ENCODE measurements at regions not wholly inside any gene's neighbourhood (a gene's known extent, or its start where the extent isn't known, plus 50 kb on each side); places are given as distances from the start of the nearest gene placed in this dataset.

DNA sequence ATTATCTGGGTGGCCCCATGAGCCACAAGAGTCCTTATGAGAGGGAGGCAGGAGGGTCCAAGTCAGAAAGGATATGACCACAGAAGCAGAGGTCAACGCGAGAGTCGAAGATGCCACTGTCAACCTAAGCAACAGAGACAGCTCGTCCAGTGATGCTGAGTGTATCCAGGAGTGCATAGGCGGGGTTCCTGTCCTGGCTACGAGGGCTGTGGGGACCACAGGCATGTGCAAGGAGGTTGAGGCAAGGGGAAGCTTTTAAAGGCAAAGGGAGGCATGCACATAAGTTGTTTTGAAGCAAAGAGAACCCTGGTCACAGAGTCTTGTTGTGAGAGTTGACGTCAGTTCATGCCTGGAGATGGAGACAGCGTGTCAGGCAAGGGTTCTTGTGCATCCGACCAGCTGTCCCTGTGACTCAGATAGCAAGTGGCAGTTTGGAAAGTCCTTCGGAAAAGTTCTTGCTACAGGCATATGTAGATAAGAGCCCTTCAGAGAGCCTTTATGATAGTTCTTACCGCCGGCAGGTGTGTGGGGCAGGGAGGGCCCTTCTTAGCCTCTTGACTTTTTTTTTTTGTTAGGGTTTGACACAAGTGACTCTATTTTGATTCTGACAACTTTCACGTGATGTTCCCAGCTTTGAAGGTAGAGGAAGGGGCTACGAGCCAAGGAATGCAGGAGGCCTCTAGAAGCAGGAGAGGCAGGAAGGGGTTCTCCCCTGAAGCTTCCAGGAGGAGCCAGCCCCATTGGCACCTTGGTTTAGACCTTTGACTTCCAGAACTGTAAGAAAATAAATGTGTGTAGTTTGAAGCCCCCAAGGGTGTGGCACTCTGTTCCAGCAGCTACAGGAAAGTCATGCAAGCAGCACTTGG lies 66.0 kb upstream of the FCN1 start:
- Histone ChIP-seq H3K27ac (peak overlapping the region; percentile 75), H3K36me3 (no peaks in the 10 kb centered on the region), H3K9me3 (ENCODE audit: severe bottlenecking) (peaks cover 8% of the 10 kb centered on the region), H3K27me3 (ENCODE audit: insufficient read depth, low read depth, severe bottlenecking) (no peaks in the 10 kb centered on the region), H3K4me3 (ENCODE audit: low read depth, low read length) (no peak overlapping the region)
- TF ChIP-seq, protein P1, sequence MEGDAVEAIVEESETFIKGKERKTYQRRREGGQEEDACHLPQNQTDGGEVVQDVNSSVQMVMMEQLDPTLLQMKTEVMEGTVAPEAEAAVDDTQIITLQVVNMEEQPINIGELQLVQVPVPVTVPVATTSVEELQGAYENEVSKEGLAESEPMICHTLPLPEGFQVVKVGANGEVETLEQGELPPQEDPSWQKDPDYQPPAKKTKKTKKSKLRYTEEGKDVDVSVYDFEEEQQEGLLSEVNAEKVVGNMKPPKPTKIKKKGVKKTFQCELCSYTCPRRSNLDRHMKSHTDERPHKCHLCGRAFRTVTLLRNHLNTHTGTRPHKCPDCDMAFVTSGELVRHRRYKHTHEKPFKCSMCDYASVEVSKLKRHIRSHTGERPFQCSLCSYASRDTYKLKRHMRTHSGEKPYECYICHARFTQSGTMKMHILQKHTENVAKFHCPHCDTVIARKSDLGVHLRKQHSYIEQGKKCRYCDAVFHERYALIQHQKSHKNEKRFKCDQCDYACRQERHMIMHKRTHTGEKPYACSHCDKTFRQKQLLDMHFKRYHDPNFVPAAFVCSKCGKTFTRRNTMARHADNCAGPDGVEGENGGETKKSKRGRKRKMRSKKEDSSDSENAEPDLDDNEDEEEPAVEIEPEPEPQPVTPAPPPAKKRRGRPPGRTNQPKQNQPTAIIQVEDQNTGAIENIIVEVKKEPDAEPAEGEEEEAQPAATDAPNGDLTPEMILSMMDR (IDR thresholded peaks at IDR 0.05; ENCODE audit: low read depth, low read length): peak; percentile 49
- peak; percentile 49 for DNase-seq

GRCh38 chr9:134984372-134985265 lies 66.9 kb upstream of the FCN1 start:
- TF ChIP-seq, protein P1 (IDR thresholded peaks at IDR 0.05; ENCODE audit: low read depth, low read length): no peak
- Histone ChIP-seq H3K36me3 (no peaks in the 10 kb centered on the region), H3K4me3 (ENCODE audit: low read depth, low read length) (no peak overlapping the region), H3K9me3 (ENCODE audit: severe bottlenecking) (peaks cover 9% of the 10 kb centered on the region), H3K27ac (peak overlapping the region; percentile 28), H3K27me3 (ENCODE audit: insufficient read depth, low read depth, severe bottlenecking) (no peaks in the 10 kb centered on the region)
- peak; percentile 61 for DNase-seq

DNA sequence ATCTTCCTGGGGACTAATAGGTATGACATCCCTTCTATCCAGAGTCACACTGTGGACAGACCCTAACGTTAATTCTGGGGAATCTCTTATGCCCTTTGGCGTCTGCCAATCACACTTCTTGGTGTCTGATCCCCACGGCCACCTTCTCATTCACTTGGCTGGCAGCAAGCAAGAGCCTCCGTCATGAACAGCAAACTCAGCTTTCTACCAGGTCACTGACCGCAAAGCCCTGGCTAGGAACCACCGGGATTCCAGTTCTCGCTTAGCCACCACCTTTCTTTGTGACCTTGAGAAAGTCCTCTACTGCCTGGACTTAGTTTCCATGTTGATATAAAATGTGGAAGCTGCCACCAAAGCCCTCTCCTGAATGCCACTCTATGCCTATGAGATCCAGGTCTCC lies 67.7 kb upstream of the FCN1 start:
- no peak for DNase-seq
- Histone ChIP-seq H3K36me3 (no peaks in the 10 kb centered on the region), H3K4me3 (ENCODE audit: low read depth, low read length) (no peak overlapping the region), H3K27me3 (ENCODE audit: insufficient read depth, low read depth, severe bottlenecking) (no peaks in the 10 kb centered on the region), H3K27ac (peak overlapping the region; percentile 28), H3K9me3 (ENCODE audit: severe bottlenecking) (peaks cover 12% of the 10 kb centered on the region)
- TF ChIP-seq, protein P1 (IDR thresholded peaks at IDR 0.05; ENCODE audit: low read depth, low read length): no peak

DNA sequence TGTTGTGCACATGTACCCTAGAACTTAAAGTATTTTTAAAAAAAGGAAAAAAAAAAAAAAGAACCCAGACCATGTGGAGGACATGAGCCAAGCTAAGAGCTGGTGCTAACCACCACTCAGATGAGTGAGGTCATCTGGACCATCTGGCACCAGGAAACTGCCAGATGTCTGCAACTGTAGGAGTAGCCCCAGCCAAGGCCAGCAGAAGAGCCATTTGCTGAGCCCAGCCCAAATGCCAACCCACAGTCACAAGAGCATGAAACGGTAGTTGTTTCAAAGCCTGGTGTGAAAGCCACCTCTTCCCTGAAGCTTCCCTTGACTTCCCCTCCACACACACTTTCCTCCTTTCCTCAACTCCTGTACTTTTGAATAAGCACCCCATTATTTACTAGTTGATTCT lies 69.2 kb upstream of the FCN1 start:
- Histone ChIP-seq H3K4me3 (ENCODE audit: low read depth, low read length) (no peak overlapping the region), H3K36me3 (no peaks in the 10 kb centered on the region), H3K27ac (no peak overlapping the region), H3K9me3 (ENCODE audit: severe bottlenecking) (peaks cover 12% of the 10 kb centered on the region), H3K27me3 (ENCODE audit: insufficient read depth, low read depth, severe bottlenecking) (no peaks in the 10 kb centered on the region)
- DNase-seq: no peak
- TF ChIP-seq, protein P1 (IDR thresholded peaks at IDR 0.05; ENCODE audit: low read depth, low read length): no peak

DNA sequence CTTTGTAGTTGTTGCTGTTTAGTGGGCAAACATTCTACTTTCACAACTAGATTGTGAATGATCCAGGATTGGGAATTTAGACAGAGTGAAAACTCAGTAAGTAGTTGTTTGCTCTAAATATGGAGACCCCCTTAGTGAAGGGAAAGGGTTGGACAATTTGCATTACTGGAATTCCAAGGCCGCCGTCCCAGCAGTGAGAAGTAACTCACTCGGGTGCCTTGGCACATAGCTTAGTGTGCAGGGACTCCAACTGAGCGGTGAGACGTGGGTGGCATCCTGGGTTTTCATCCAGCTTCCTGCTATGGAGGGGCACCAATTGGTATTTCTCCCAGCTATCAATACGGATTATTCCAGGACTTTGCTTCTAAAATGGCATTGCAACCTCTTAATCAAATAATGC lies 69.7 kb upstream of the FCN1 start:
- Histone ChIP-seq H3K9me3 (ENCODE audit: severe bottlenecking) (peaks cover 12% of the 10 kb centered on the region), H3K27me3 (ENCODE audit: insufficient read depth, low read depth, severe bottlenecking) (no peaks in the 10 kb centered on the region), H3K4me3 (ENCODE audit: low read depth, low read length) (no peak overlapping the region), H3K27ac (no peak overlapping the region), H3K36me3 (no peaks in the 10 kb centered on the region)
- TF ChIP-seq, protein P1 (IDR thresholded peaks at IDR 0.05; ENCODE audit: low read depth, low read length): no peak
- DNase-seq: peak; percentile 3
